ENCODE measurements at regions not wholly inside any gene's neighbourhood (a gene's known extent, or its start where the extent isn't known, plus 50 kb on each side); places are given as distances from the start of the nearest gene placed in this dataset.

GRCh38 chr18:71808616-71809015 lies 735.5 kb downstream of the CBLN2 start:
- TF ChIP-seq CTCF (IDR thresholded peaks at IDR 0.05), result no peak
- H3K27me3 ChIP-seq, result no peaks in the 10 kb centered on the region
- intact Hi-C loops (cut with DNase I; ENCODE audit: low total_unique reads), result no loop called here
- H3K9me3 ChIP-seq, result no peaks in the 10 kb centered on the region
- H3K4me1 ChIP-seq, result no peaks in the 10 kb centered on the region
- DNase-seq, result no peak
- H3K27ac ChIP-seq, result no peak overlapping the region
- no peaks in the 10 kb centered on the region for H3K36me3 ChIP-seq
- no peak overlapping the region for H3K4me3 ChIP-seq

GRCh38 chr18:71807586-71807985 lies 736.6 kb downstream of the CBLN2 start:
- Histone ChIP-seq H3K36me3 (no peaks in the 10 kb centered on the region), H3K4me3 (no peak overlapping the region), H3K27ac (no peak overlapping the region), H3K9me3 (no peaks in the 10 kb centered on the region), H3K27me3 (no peaks in the 10 kb centered on the region), H3K4me1 (no peaks in the 10 kb centered on the region)
- no peak for DNase-seq
- no peak for TF ChIP-seq CTCF (IDR thresholded peaks at IDR 0.05)
- intact Hi-C loops (cut with DNase I; ENCODE audit: low total_unique reads), result no loop called here

- Histone ChIP-seq H3K27ac (no peak overlapping the region), H3K4me1 (no peaks in the 10 kb centered on the region), H3K36me3 (no peaks in the 10 kb centered on the region), H3K4me3 (no peak overlapping the region), H3K27me3 (no peaks in the 10 kb centered on the region), H3K9me3 (no peaks in the 10 kb centered on the region)
- no peak for DNase-seq
- no peak for TF ChIP-seq CTCF (IDR thresholded peaks at IDR 0.05)
- intact Hi-C loops (cut with DNase I; ENCODE audit: low total_unique reads), result no loop called here
These were observed 745.0 kb downstream of the CBLN2 start for GRCh38 chr18:71798986-71799673.

- TF ChIP-seq CTCF (IDR thresholded peaks at IDR 0.05), result no peak
- intact Hi-C loops (cut with DNase I; ENCODE audit: low total_unique reads), result no loop called here
- Histone ChIP-seq H3K27ac (no peak overlapping the region), H3K4me3 (no peak overlapping the region), H3K27me3 (no peaks in the 10 kb centered on the region), H3K9me3 (no peaks in the 10 kb centered on the region), H3K36me3 (no peaks in the 10 kb centered on the region), H3K4me1 (no peaks in the 10 kb centered on the region)
- DNase-seq, result no peak
These were observed 746.6 kb downstream of the CBLN2 start for GRCh38 chr18:71797554-71797953.

GRCh38 chr18:71784777-71785176 lies 759.4 kb downstream of the CBLN2 start:
- no peaks in the 10 kb centered on the region for H3K36me3 ChIP-seq
- TF ChIP-seq CTCF (IDR thresholded peaks at IDR 0.05), result no peak
- H3K27me3 ChIP-seq, result no peaks in the 10 kb centered on the region
- no peaks in the 10 kb centered on the region for H3K9me3 ChIP-seq
- H3K4me3 ChIP-seq, result no peak overlapping the region
- no peak for DNase-seq
- H3K4me1 ChIP-seq, result no peaks in the 10 kb centered on the region
- intact Hi-C loops (cut with DNase I; ENCODE audit: low total_unique reads), result no loop called here
- no peak overlapping the region for H3K27ac ChIP-seq

- Histone ChIP-seq H3K4me3 (no peak overlapping the region), H3K9me3 (no peaks in the 10 kb centered on the region), H3K36me3 (no peaks in the 10 kb centered on the region), H3K4me1 (no peaks in the 10 kb centered on the region), H3K27me3 (no peaks in the 10 kb centered on the region), H3K27ac (no peak overlapping the region)
- TF ChIP-seq CTCF (IDR thresholded peaks at IDR 0.05), result no peak
- no peak for DNase-seq
- intact Hi-C loops (cut with DNase I; ENCODE audit: low total_unique reads), result no loop called here
These were observed 783.6 kb downstream of the CBLN2 start for GRCh38 chr18:71760541-71760940.

Data from tibial artery (tissue), 4 donors.